C4-2B (cell line): ENCODE measurements at regions not wholly inside any gene's neighbourhood (a gene's known extent, or its start where the extent isn't known, plus 50 kb on each side); places are given as distances from the start of the nearest gene placed in this dataset.
"Not testable (repeated sequence)": the region's sequence is repeated elsewhere in the genome, so short reads cannot be mapped to it uniquely, and the experiment has no call there.

Experiments used
- CTCF ChIP-seq: fragments of 450-650 bp; conservative IDR thresholded peaks from 2 replicates; pipeline ENCODE4 v1.5.1; 2017; ENCODE audit warnings: mild to moderate bottlenecking
- ZFX ChIP-seq: fragments of 450-650 bp; IDR thresholded peaks from 2 replicates; pipeline ENCODE4 v1.6.1; 2017

- TF ChIP-seq CTCF, ZFX: not testable (repeated sequence)
These were observed 164.7 kb upstream of the NREP start for GRCh38 chr5:111921691-111922090.
